ENCODE measurements at regions not wholly inside any gene's neighbourhood (a gene's known extent, or its start where the extent isn't known, plus 50 kb on each side); places are given as distances from the start of the nearest gene placed in this dataset.

GRCh38 chr4:119728692-119729593 is 100.3 kb upstream of the PDE5A start:
- Histone ChIP-seq H3K9me3 (ENCODE audit: control insufficient read depth in 4 of 4, insufficient read depth in 3 of 4, low read length in 3 of 4) (no peaks in the 10 kb centered on the region), H3K27ac (ENCODE audit: low read depth in 1 of 2, low read length in 1 of 2) (peak overlapping the region in 1 of 2 donors; percentile 61), H3K36me3 (ENCODE audit: control insufficient read depth in 4 of 4, insufficient read depth in 4 of 4, low read length in 4 of 4) (no peaks in the 10 kb centered on the region), H3K27me3 (ENCODE audit: control insufficient read depth in 3 of 3, insufficient read depth in 3 of 3, low read length in 2 of 3) (no peaks in the 10 kb centered on the region), H3K4me1 (ENCODE audit: control insufficient read depth in 5 of 5, insufficient read depth in 5 of 5, low read length in 5 of 5) (peaks cover 1 to 35% (median 16%) of the 10 kb centered on the region in 5 donors), H3K4me3 (no peak overlapping the region), H3K9ac (ENCODE audit: insufficient read depth in 1 of 2, low read length in 2 of 2) (no peak overlapping the region)
- TF ChIP-seq, protein P1, sequence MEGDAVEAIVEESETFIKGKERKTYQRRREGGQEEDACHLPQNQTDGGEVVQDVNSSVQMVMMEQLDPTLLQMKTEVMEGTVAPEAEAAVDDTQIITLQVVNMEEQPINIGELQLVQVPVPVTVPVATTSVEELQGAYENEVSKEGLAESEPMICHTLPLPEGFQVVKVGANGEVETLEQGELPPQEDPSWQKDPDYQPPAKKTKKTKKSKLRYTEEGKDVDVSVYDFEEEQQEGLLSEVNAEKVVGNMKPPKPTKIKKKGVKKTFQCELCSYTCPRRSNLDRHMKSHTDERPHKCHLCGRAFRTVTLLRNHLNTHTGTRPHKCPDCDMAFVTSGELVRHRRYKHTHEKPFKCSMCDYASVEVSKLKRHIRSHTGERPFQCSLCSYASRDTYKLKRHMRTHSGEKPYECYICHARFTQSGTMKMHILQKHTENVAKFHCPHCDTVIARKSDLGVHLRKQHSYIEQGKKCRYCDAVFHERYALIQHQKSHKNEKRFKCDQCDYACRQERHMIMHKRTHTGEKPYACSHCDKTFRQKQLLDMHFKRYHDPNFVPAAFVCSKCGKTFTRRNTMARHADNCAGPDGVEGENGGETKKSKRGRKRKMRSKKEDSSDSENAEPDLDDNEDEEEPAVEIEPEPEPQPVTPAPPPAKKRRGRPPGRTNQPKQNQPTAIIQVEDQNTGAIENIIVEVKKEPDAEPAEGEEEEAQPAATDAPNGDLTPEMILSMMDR (IDR thresholded peaks at IDR 0.05; ENCODE audit: control extremely low read depth, extremely low read depth), result no peak
- ATAC-seq (ENCODE audit: insufficient read depth, low FRiP score) (no peak), DNase-seq (no peak)
- WGBS, 2 donors, result 93 to 96% methylated on average over 2 of the region's 2 CpGs

DNA sequence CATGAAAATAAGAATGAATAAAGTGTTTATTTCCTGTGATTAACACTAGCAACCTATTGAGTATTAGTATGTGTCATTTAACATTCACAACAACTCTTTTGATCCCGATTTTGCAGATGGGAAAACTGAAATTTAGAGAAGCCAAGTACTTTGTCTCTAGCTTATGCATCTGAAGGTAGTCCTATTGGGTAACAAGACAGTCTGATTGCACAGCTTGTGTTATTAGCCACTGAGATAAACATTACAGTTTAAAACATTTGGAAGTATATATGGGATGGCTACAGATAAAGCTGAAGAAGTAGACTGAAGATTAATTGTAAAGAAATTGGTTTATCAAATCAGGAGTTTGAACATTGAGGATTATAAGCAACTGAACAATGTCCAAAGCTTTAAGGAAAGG is 99.6 kb upstream of the PDE5A start:
- H3K27ac ChIP-seq (ENCODE audit: low read depth in 1 of 2, low read length in 1 of 2), result no peak overlapping the region
- no peaks in the 10 kb centered on the region for H3K36me3 ChIP-seq (ENCODE audit: control insufficient read depth in 4 of 4, insufficient read depth in 4 of 4, low read length in 4 of 4)
- DNase-seq (no peak), ATAC-seq (ENCODE audit: insufficient read depth, low FRiP score) (no peak)
- TF ChIP-seq, protein P1 (IDR thresholded peaks at IDR 0.05; ENCODE audit: control extremely low read depth, extremely low read depth), result no peak
- H3K27me3 ChIP-seq (ENCODE audit: control insufficient read depth in 3 of 3, insufficient read depth in 3 of 3, low read length in 2 of 3), result no peaks in the 10 kb centered on the region
- peaks cover 1 to 35% (median 16%) of the 10 kb centered on the region in 5 donors for H3K4me1 ChIP-seq (ENCODE audit: control insufficient read depth in 5 of 5, insufficient read depth in 5 of 5, low read length in 5 of 5)
- H3K9ac ChIP-seq (ENCODE audit: insufficient read depth in 1 of 2, low read length in 2 of 2), result no peak overlapping the region
- 89 to 91% methylated on average over 1 of the region's 1 CpG for WGBS, 2 donors
- no peak overlapping the region for H3K4me3 ChIP-seq
- no peaks in the 10 kb centered on the region for H3K9me3 ChIP-seq (ENCODE audit: control insufficient read depth in 4 of 4, insufficient read depth in 3 of 4, low read length in 3 of 4)

DNA sequence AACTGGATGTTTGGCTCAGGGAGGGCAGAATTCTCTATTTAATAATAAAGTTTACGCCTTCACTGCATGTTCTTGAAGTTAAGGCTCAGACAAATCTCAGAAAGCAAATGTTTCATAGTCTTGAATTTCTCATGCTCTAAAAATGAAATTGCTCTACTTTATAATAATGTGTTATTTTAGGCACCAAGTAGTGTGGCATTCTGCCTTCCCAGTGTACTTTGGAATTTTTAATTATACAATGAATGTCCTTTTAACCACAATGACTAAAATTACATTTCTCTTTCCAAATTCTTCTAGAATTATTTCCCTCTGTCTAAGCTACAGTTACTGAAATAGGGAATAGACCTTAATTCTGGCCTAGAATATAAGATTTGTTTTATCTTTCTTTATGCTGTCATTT is 97.9 kb upstream of the PDE5A start:
- Histone ChIP-seq H3K27ac (ENCODE audit: low read depth in 1 of 2, low read length in 1 of 2) (no peak overlapping the region), H3K36me3 (ENCODE audit: control insufficient read depth in 4 of 4, insufficient read depth in 4 of 4, low read length in 4 of 4) (no peaks in the 10 kb centered on the region)
- 96 to 100% methylated on average over 1 of the region's 1 CpG for WGBS, 2 donors

More for the DNA sequence above, 97.9 kb upstream of the PDE5A start:
- H3K4me1 ChIP-seq (ENCODE audit: control insufficient read depth in 5 of 5, insufficient read depth in 5 of 5, low read length in 5 of 5), result peaks cover 1 to 28% (median 11%) of the 10 kb centered on the region in 5 donors
- H3K27me3 ChIP-seq (ENCODE audit: control insufficient read depth in 3 of 3, insufficient read depth in 3 of 3, low read length in 2 of 3), result no peaks in the 10 kb centered on the region
- H3K4me3 ChIP-seq, result no peak overlapping the region
- no peaks in the 10 kb centered on the region for H3K9me3 ChIP-seq (ENCODE audit: control insufficient read depth in 4 of 4, insufficient read depth in 3 of 4, low read length in 3 of 4)
- TF ChIP-seq, protein P1 (IDR thresholded peaks at IDR 0.05; ENCODE audit: control extremely low read depth, extremely low read depth), result no peak
- ATAC-seq (ENCODE audit: insufficient read depth, low FRiP score) (no peak), DNase-seq (no peak)
- H3K9ac ChIP-seq (ENCODE audit: insufficient read depth in 1 of 2, low read length in 2 of 2), result no peak overlapping the region
